Epithelial cell of proximal tubule (primary cell): ENCODE measurements at regions not wholly inside any gene's neighbourhood (a gene's known extent, or its start where the extent isn't known, plus 50 kb on each side); places are given as distances from the start of the nearest gene placed in this dataset.

Experiments used
- DNase-seq: peaks from one replicate; pipeline ENCODE4 v3.0.0-alpha.2; 2011; ENCODE audit warnings: low read depth
- H3K4me3 ChIP-seq: 2 replicates; pipeline ENCODE4 v1.5.1; 2011; ENCODE audit warnings: low read depth, mild to moderate bottlenecking, low read length
- CTCF ChIP-seq: conservative IDR thresholded peaks from 2 replicates; pipeline ENCODE4 v1.5.1; 2012; ENCODE audit warnings: low read depth, mild to moderate bottlenecking, low read length

DNA sequence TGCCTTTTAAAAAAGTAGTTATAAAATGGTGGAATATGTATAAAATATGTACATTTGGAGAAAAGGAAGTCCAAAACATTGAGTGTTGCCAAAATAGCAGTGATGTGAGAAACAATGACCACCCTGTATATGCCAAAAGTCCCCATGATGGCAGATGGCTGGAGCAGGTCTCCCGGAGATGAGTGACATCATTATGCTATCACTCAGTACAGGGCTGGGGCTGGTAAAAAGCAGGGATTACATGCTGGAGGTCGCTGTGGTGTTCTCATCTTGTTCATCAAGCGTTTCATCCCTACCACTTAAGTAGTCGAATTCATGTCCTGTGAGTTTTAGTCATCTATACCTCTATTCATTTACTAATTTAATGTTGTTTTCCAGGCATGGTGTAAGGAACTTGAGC is 315.3 kb upstream of the SLC35B3 start:
- no peak for TF ChIP-seq CTCF
- no peak overlapping the region for H3K4me3 ChIP-seq
- DNase-seq, result no peak

- TF ChIP-seq CTCF, result no peak
- no peak overlapping the region for H3K4me3 ChIP-seq
- DNase-seq, result no peak
Measured at GRCh38 chr6:8749465-8749864, 314.1 kb upstream of the SLC35B3 start.

GRCh38 chr6:8743170-8743745 is 307.9 kb upstream of the SLC35B3 start:
- peak overlapping the region; percentile 3 for H3K4me3 ChIP-seq
- peak; percentile 29 for TF ChIP-seq CTCF
- DNase-seq, result no peak

DNA sequence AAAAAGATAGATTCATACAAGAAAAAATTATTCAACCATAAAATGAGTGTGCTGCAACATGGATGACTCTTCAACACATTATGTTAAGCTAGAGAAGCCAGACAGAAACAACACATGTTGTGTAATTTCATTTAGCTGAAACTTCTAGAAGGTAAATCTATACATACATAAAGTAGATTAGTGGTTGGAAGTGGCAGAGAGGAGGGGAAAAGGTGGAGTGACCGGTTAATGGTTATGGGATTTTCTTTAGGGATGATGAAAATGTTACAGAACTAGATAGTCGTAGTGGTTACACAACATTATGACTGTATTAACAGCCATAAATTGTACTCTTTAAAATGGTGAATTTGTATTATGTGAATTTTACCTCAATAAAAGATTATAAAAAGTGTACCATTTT is 304.1 kb upstream of the SLC35B3 start:
- no peak for TF ChIP-seq CTCF

DNA sequence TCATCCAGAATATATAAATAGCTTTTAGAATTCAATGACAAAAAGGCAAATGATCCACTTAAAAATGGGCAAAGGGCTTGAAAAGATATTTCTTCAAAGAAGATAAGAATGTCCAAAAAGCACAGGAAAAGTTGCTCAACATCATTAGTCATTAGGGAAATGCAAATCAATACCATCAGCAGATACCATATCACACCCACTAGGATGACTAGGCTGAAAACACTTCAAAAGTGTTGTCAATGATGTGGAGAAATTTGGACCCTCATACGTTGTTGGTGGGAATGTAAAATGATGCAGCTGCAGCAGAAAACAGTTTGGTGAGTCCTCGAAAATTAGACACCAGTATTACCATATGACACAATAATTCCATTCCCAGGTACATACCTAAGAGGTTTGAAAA is 303.6 kb upstream of the SLC35B3 start:
- DNase-seq, result no peak
- no peak overlapping the region for H3K4me3 ChIP-seq
- TF ChIP-seq CTCF, result no peak

More for the DNA sequence above, 304.1 kb upstream of the SLC35B3 start:
- no peak for DNase-seq
- H3K4me3 ChIP-seq, result no peak overlapping the region

DNA sequence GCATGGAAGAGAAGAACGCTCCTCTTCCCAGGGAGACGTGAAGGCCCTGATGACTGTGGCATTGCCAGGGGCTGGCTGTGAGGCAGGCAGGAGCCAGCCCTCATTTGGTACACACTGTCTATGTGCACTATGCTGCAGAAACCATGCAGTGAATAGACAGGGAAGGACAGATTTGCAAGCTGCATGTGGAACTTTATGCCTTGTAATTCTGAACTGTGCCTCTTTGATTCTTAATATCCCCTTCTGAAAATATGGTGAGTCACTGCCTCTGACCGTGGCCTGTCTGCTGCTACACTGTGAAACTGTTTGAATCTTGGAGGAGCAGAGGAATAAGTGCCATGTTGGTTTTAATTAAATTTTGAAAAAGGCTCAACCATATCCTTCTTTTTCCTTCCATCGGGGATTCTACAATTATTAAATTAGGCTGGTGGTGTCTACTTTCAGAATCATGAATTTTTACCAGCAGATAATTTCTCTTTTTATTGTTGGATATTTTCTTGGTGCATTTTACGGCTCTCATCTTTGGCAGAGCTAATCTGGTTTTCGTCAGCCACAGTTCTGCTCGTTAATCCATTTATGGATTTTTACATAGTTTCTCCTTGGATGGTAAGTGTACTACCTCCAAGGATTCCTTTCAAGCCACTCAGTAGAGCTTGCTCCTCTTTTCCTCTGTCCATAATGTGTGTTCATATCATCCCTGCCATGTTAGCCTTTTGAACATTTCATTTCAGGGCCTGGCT is 301.0 kb upstream of the SLC35B3 start:
- no peak overlapping the region for H3K4me3 ChIP-seq
- TF ChIP-seq CTCF, result no peak
- DNase-seq, result no peak

DNA sequence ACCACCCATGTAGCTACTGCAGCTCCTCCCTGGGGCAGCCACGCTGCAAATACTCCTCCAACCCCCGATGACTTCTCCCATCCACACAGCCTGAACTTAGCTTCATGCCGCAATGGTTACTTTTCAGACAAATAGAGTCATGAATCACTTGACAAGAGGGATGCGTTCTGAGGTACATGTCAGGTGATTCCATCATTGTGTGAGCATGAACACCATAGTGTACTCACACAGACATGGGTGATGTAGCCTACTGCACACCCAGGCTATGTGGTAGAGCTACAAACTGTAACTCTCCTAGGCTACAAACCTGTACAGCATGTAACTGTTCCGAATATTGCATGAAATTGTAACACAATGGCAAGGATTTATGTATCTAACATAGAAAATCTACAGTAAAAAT is 298.5 kb upstream of the SLC35B3 start:
- no peak overlapping the region for H3K4me3 ChIP-seq
- DNase-seq, result no peak
- TF ChIP-seq CTCF, result no peak
